ENCODE measurements at regions not wholly inside any gene's neighbourhood (a gene's known extent, or its start where the extent isn't known, plus 50 kb on each side); places are given as distances from the start of the nearest gene placed in this dataset.

GRCh38 chr14:54194501-54194900 lies 202.3 kb upstream of the CDKN3 start:
- Histone ChIP-seq H3K4me2 (ENCODE audit: low read length) (no peak overlapping the region), H3K27ac (ENCODE audit: low read length) (no peak overlapping the region), H3K27me3 (ENCODE audit: insufficient read depth, low read depth, low read length) (no peaks in the 10 kb centered on the region), H3K9me3 (ENCODE audit: low read length) (no peaks in the 10 kb centered on the region), H3K9ac (ENCODE audit: low read length) (no peak overlapping the region), H3K36me3 (ENCODE audit: insufficient read depth, low read length) (no peaks in the 10 kb centered on the region), H3F3A (ENCODE audit: insufficient read depth, low read length, poor library complexity, severe bottlenecking) (no peaks in the 10 kb centered on the region), H4K20me1 (ENCODE audit: insufficient read depth) (no peaks in the 10 kb centered on the region), H3K79me2 (replicated peaks; ENCODE audit: insufficient read depth, low read length) (no peaks in the 10 kb centered on the region), H2AFZ (ENCODE audit: low read depth, low read length) (no peak overlapping the region), H3K9me2 (ENCODE audit: insufficient read depth, low read length) (no peaks in the 10 kb centered on the region), H3K4me3 (ENCODE audit: low read length) (no peak overlapping the region)
- TF ChIP-seq POLR2AphosphoS5 (IDR thresholded peaks at IDR 0.05) (no peak), EZH2 (IDR thresholded peaks at IDR 0.05; ENCODE audit: borderline replicate concordance, insufficient read depth, low read length, poor library complexity, severe bottlenecking) (no peak), MXI1 (conservative IDR thresholded peaks at IDR 0.05; ENCODE audit: poor library complexity, severe bottlenecking) (no peak), TAF1 (IDR thresholded peaks at IDR 0.05; ENCODE audit: low read depth) (no peak), EP300 (conservative IDR thresholded peaks at IDR 0.05; ENCODE audit: poor library complexity, severe bottlenecking) (no peak), REST (IDR thresholded peaks at IDR 0.05; ENCODE audit: borderline replicate concordance) (no peak), CTCF (IDR thresholded peaks at IDR 0.05; ENCODE audit: poor library complexity, severe bottlenecking) (no peak), SMC3 (conservative IDR thresholded peaks at IDR 0.05; ENCODE audit: poor library complexity) (no peak), RAD21 (conservative IDR thresholded peaks at IDR 0.05) (no peak)

- TF ChIP-seq TAF1 (IDR thresholded peaks at IDR 0.05; ENCODE audit: low read depth), result no peak
- no peak for TF ChIP-seq MXI1 (conservative IDR thresholded peaks at IDR 0.05; ENCODE audit: poor library complexity, severe bottlenecking)
- TF ChIP-seq EP300 (conservative IDR thresholded peaks at IDR 0.05; ENCODE audit: poor library complexity, severe bottlenecking), result no peak
- TF ChIP-seq RAD21 (conservative IDR thresholded peaks at IDR 0.05), result no peak
- no peak for TF ChIP-seq CTCF (IDR thresholded peaks at IDR 0.05; ENCODE audit: poor library complexity, severe bottlenecking)
- no peak for TF ChIP-seq REST (IDR thresholded peaks at IDR 0.05; ENCODE audit: borderline replicate concordance)
- TF ChIP-seq POLR2AphosphoS5 (IDR thresholded peaks at IDR 0.05), result no peak
- TF ChIP-seq EZH2 (IDR thresholded peaks at IDR 0.05; ENCODE audit: borderline replicate concordance, insufficient read depth, low read length, poor library complexity, severe bottlenecking), result no peak
- no peak for TF ChIP-seq SMC3 (conservative IDR thresholded peaks at IDR 0.05; ENCODE audit: poor library complexity)
Observed at GRCh38 chr14:54197369-54197768, 199.4 kb upstream of the CDKN3 start.

More at GRCh38 chr14:54197369-54197768, 199.4 kb upstream of the CDKN3 start:
- H3F3A ChIP-seq (ENCODE audit: insufficient read depth, low read length, poor library complexity, severe bottlenecking), result no peaks in the 10 kb centered on the region
- no peak overlapping the region for H3K9ac ChIP-seq (ENCODE audit: low read length)
- H2AFZ ChIP-seq (ENCODE audit: low read depth, low read length), result no peak overlapping the region
- H3K4me3 ChIP-seq (ENCODE audit: low read length), result no peak overlapping the region
- H4K20me1 ChIP-seq (ENCODE audit: insufficient read depth), result no peaks in the 10 kb centered on the region
- H3K9me3 ChIP-seq (ENCODE audit: low read length), result peaks cover 4% of the 10 kb centered on the region
- no peak overlapping the region for H3K4me2 ChIP-seq (ENCODE audit: low read length)
- H3K27me3 ChIP-seq (ENCODE audit: insufficient read depth, low read depth, low read length), result no peaks in the 10 kb centered on the region
- H3K27ac ChIP-seq (ENCODE audit: low read length), result no peak overlapping the region
- H3K9me2 ChIP-seq (ENCODE audit: insufficient read depth, low read length), result no peaks in the 10 kb centered on the region
- no peaks in the 10 kb centered on the region for H3K79me2 ChIP-seq (replicated peaks; ENCODE audit: insufficient read depth, low read length)
- H3K36me3 ChIP-seq (ENCODE audit: insufficient read depth, low read length), result no peaks in the 10 kb centered on the region

All from neural cell (in vitro differentiated cells).